ENCODE measurements at regions not wholly inside any gene's neighbourhood (a gene's known extent, or its start where the extent isn't known, plus 50 kb on each side); places are given as distances from the start of the nearest gene placed in this dataset.

GRCh38 chr4:116734178-116734577, 351.2 kb downstream of the TRAM1L1 start:
- intact Hi-C loops (cut with DNase I) = no loop called here
- DNase-seq (ENCODE audit: low spot score) = no peak

GRCh38 chr4:116733370-116733769, 352.0 kb downstream of the TRAM1L1 start:
- intact Hi-C loops (cut with DNase I) = no loop called here
- no peaks in the 10 kb centered on the region for H3K27me3 ChIP-seq (replicated peaks; ENCODE audit: insufficient read depth)
- no peak for TF ChIP-seq CTCF (IDR thresholded peaks at IDR 0.05)
- TF ChIP-seq POLR2A (IDR thresholded peaks at IDR 0.05) = no peak
- TF ChIP-seq POLR2AphosphoS5 (IDR thresholded peaks at IDR 0.05) = no peak
- no peak overlapping the region for H3K27ac ChIP-seq
- H3K9me3 ChIP-seq = no peaks in the 10 kb centered on the region
- no peak for DNase-seq (ENCODE audit: low spot score)
- 87% methylated on average over 4 of the region's 4 CpGs for WGBS
- no peak overlapping the region for H3K4me3 ChIP-seq
- no peaks in the 10 kb centered on the region for H3K36me3 ChIP-seq
- H3K4me1 ChIP-seq (replicated peaks) = no peaks in the 10 kb centered on the region

More at GRCh38 chr4:116734178-116734577, 351.2 kb downstream of the TRAM1L1 start:
- H3K4me3 ChIP-seq = no peak overlapping the region
- no peak for TF ChIP-seq CTCF (IDR thresholded peaks at IDR 0.05)
- no peak for TF ChIP-seq POLR2AphosphoS5 (IDR thresholded peaks at IDR 0.05)
- TF ChIP-seq POLR2A (IDR thresholded peaks at IDR 0.05) = no peak
- no peaks in the 10 kb centered on the region for H3K27me3 ChIP-seq (replicated peaks; ENCODE audit: insufficient read depth)
- H3K4me1 ChIP-seq (replicated peaks) = no peaks in the 10 kb centered on the region
- H3K9me3 ChIP-seq = no peaks in the 10 kb centered on the region
- H3K27ac ChIP-seq = no peak overlapping the region
- 54% methylated on average over 2 of the region's 2 CpGs for WGBS
- no peaks in the 10 kb centered on the region for H3K36me3 ChIP-seq

- DNase-seq (ENCODE audit: low spot score) = no peak
- Histone ChIP-seq H3K4me1 (replicated peaks) (no peaks in the 10 kb centered on the region), H3K4me3 (no peak overlapping the region), H3K27me3 (replicated peaks; ENCODE audit: insufficient read depth) (no peaks in the 10 kb centered on the region), H3K27ac (no peak overlapping the region), H3K36me3 (no peaks in the 10 kb centered on the region), H3K9me3 (no peaks in the 10 kb centered on the region)
- intact Hi-C loops (cut with DNase I) = no loop called here
- TF ChIP-seq POLR2AphosphoS5 (IDR thresholded peaks at IDR 0.05) (no peak), POLR2A (IDR thresholded peaks at IDR 0.05) (no peak), CTCF (IDR thresholded peaks at IDR 0.05) (no peak)
Observed at GRCh38 chr4:116726523-116726922, 358.9 kb downstream of the TRAM1L1 start.

GRCh38 chr4:116724249-116724648, 361.1 kb downstream of the TRAM1L1 start:
- no peak for TF ChIP-seq POLR2AphosphoS5 (IDR thresholded peaks at IDR 0.05)
- no peak for TF ChIP-seq POLR2A (IDR thresholded peaks at IDR 0.05)
- TF ChIP-seq CTCF (IDR thresholded peaks at IDR 0.05) = no peak

GRCh38 chr4:116705466-116705865, 379.9 kb downstream of the TRAM1L1 start:
- over 99% methylated on average over 29 of the region's 32 CpGs for WGBS
- no peak overlapping the region for H3K27ac ChIP-seq
- H3K4me3 ChIP-seq = no peak overlapping the region
- H3K36me3 ChIP-seq = no peaks in the 10 kb centered on the region
- H3K27me3 ChIP-seq (replicated peaks; ENCODE audit: insufficient read depth) = no peaks in the 10 kb centered on the region
- TF ChIP-seq CTCF (IDR thresholded peaks at IDR 0.05) = no peak
- no peak for TF ChIP-seq POLR2A (IDR thresholded peaks at IDR 0.05)
- no peak for TF ChIP-seq POLR2AphosphoS5 (IDR thresholded peaks at IDR 0.05)
- no peaks in the 10 kb centered on the region for H3K4me1 ChIP-seq (replicated peaks)
- intact Hi-C loops (cut with DNase I) = no loop called here
- no peak for DNase-seq (ENCODE audit: low spot score)
- no peaks in the 10 kb centered on the region for H3K9me3 ChIP-seq

More at GRCh38 chr4:116724249-116724648, 361.1 kb downstream of the TRAM1L1 start:
- Histone ChIP-seq H3K27me3 (replicated peaks; ENCODE audit: insufficient read depth) (no peaks in the 10 kb centered on the region), H3K4me1 (replicated peaks) (no peaks in the 10 kb centered on the region), H3K4me3 (no peak overlapping the region), H3K27ac (no peak overlapping the region), H3K36me3 (no peaks in the 10 kb centered on the region), H3K9me3 (no peaks in the 10 kb centered on the region)
- no peak for DNase-seq (ENCODE audit: low spot score)
- intact Hi-C loops (cut with DNase I) = no loop called here
- 89% methylated on average over 3 of the region's 3 CpGs for WGBS
